Right forelimb (tissue), 1 donor: ENCODE measurements at regions not wholly inside any gene's neighbourhood (a gene's known extent, or its start where the extent isn't known, plus 50 kb on each side); places are given as distances from the start of the nearest gene placed in this dataset.

Source experiments
- DNase-seq: peaks from one replicate; pipeline ENCODE4 v3.0.0-alpha.2; 2018

DNA sequence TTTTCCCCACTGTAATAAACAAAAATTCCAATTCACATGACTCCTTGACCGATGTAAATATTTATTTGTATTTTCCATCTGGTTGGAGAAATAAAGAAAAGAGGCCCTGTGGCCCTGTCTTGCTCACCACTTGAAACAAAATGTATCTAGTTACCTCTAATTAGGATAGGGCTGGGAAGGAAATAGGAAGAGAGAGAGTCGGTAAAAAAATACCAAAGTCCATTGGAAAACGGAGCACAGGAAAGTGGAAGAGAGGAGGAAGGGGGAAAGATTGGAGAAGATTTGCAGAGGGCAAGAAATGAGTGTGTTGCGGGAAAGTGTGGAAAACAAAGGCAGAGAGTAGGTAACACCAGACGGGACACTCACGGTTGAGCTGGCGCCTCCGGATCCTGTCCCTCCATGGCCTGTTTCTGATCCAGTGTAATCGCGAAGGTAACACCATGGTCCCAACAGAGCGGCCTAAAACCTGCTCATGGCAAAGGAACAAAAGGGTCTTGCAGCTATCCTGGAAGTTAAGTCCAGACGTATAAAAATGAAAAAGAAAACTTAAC lies 105.8 kb upstream of the RIPOR2 start:
- DNase-seq, result no peak

- DNase-seq, result no peak
Measured at GRCh38 chr6:25042036-25042521, 106.3 kb upstream of the RIPOR2 start.

DNA sequence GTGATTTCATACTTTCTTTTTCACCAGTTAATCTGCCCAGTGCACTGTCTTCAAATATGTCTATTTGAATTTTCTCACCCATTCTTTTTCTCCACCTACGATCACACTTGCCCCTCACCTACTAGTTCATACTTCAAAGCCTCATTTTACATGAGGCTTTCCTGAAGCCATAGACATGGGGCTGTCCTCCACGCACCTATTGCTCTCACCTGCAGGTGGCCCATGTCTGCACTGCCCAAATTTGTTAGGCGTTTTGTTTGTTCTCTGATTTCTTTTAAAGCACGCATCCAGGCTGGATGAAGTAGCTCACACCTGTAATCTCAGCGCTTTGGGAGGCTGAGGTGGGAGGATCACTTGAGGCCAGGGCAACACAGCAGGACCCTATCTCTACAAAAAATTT lies 106.8 kb upstream of the RIPOR2 start:
- DNase-seq, result no peak

DNA sequence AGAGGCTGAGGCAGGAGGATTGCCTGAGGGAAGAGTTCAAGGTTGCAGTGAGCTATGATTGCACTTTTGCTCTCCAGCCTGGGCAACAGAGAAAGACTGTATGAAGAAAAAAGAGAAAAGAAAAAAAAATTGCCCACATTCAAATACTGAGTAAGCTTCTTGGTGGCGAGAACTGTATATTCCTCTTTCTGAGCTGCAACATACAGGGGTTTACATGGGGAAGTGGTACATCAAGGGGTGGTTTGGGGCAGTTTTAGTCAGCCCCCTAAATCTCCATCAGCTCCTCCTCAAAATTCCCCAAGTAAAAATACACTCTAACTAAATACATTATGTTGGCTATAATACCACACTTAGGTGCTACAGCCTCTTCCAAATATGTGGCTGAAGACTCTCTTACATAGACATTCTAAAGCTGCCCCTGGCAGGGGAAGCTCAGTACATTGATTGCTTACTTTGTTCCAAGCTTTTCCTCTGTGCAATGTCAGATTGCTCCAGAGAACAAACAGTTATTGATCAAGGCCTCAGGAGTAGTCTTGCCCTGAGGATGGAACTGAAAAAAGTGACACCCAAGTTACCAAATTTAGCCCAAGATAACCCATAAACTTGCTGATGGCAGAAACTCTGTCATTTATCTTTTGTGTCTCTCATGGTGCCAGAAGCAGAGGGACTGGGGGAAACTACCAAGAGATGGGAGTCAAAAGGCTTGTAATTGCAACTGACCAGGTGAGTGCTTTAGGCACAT lies 107.4 kb upstream of the RIPOR2 start:
- DNase-seq, result no peak

DNA sequence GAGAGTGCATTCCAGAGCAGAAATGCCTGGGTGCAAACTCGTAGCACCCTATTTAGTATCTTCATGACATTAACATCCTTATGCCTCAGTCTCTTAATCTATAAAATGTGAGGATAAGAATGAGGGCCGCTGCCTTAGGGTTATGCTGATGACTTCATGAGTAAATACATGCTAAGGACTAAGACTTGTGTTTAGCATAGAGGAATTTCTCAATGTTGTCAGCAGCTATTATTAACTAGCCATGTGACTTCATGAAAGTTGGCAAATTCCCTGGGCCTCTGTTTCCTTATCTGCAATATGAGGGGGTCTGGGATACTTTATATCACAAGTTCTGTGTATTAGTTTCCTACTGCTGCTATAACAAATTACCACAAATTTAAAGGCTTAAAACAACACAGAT lies 108.1 kb upstream of the RIPOR2 start:
- DNase-seq, result no peak

DNA sequence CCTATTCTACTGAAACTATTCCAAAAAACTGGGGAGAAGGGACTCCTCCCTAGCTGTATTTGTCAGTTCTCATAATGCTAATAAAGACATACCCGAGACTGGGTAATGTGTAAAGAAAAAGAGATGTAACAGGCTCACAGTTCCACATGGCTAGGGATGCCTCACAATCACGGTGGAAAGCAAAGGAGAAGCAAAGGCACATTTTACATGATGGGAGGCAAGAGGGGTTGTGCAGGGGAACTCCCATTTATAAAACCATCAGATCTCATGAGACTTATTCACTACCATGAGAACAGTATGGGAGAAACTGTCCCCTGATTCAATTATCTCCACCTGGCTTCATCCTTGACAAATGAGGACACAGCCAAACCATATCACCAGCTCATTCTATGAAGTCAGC lies 111.2 kb upstream of the RIPOR2 start:
- no peak for DNase-seq

DNA sequence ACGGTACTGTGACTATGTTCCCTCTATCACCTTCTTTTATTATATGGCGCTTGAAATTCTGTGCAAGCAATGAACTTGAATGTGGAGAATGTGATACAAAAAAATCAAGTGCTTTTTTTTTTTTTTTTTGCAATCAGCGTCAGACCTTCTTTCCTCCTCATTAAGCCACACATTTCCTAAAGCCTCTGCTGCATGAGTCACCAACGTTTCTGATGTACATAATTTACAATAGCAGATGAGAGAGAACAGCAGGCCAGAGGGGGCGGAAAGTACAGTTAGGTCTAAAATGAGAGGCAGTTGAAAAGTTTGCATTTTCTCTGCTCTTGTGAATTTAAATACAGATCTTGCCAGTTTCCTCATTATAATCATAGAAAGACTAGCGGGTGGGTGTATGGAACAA lies 114.6 kb upstream of the RIPOR2 start:
- no peak for DNase-seq

- no peak for DNase-seq
Measured at GRCh38 chr6:25051083-25051482, 115.3 kb upstream of the RIPOR2 start.

GRCh38 chr6:25052181-25052580 lies 116.4 kb upstream of the RIPOR2 start:
- DNase-seq, result no peak

- no peak for DNase-seq
Measured at GRCh38 chr6:25053875-25054371, 118.2 kb upstream of the RIPOR2 start.

- no peak for DNase-seq
Measured at GRCh38 chr6:25054469-25054868, 118.7 kb upstream of the RIPOR2 start.

- no peak for DNase-seq
Measured at GRCh38 chr6:25056130-25056529, 120.4 kb upstream of the RIPOR2 start.

DNA sequence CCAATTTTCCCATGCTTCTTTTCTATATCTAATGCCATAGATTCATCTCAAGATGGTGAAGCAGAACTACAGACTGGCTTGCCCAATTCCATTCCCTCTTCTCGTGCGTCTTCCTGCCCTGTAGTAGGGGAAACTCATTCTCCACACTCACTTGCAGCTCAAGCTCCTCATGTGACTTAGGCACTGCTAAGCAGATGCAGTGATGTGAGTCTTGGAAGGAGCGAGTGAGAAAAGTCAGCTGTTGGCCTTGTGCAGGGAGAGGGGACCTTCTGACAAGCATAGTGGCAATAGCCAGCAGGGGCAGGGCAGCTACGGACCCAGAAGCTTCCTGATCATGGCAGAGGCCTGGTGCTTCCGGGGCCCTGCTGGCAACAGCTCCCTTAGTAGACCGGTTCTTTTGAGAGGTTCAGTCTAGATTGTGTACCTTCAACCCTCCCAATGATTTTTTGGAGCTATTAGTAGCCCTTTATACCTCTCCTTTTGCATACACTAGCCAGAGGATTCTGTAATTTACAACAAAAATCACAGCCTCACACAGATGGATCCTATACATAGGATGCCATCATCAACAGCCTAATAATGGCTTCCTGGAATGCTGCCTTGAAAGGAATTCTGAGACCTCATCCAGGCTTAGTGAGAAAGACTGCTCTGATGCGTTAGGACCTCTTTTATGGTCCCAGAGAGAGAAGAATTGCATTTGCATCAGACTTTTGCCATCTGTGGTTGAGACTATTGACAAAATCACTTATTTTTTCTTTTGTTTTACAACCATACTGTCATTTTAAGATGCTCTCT lies 121.5 kb upstream of the RIPOR2 start:
- no peak for DNase-seq

GRCh38 chr6:25058441-25058840 lies 122.7 kb upstream of the RIPOR2 start:
- DNase-seq, result no peak

GRCh38 chr6:25058941-25059340 lies 123.2 kb upstream of the RIPOR2 start:
- no peak for DNase-seq

GRCh38 chr6:25060522-25060921 lies 124.8 kb upstream of the RIPOR2 start:
- no peak for DNase-seq

DNA sequence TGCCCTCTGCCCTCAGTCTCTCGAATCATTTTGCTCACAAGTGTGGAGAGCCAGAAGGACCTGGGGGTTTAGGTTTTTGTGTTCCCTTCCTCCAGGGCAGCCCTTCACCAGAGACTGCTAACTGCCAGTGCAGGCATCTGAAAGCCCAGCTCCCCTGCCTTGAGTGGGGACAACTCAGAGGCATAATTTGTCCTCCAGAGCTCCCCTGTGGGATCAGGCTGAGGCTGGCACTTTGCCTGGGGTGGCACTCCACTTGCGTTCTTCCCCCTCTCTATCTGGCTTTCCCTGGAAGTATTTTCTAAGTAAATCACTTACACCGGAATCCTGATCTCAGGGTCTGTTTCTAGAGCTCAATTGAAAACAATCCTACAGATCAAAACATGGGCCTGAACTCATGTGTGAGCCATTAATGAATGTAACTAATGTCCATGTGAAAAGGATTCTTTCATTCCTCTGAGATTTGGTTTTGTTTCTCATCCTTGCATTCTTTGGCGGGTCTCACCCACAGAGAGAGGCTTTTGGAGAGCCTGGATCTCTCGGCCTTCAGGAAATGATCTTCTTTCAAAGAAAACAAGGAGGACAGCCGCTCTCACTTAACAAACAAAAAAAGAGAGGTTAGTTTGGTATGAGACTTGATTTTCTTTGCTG lies 125.7 kb upstream of the RIPOR2 start:
- DNase-seq, result no peak

GRCh38 chr6:25062070-25062811 lies 126.5 kb upstream of the RIPOR2 start:
- no peak for DNase-seq

GRCh38 chr6:25064006-25064405 lies 128.2 kb upstream of the RIPOR2 start:
- no peak for DNase-seq

GRCh38 chr6:25065666-25066065 lies 129.9 kb upstream of the RIPOR2 start:
- no peak for DNase-seq

DNA sequence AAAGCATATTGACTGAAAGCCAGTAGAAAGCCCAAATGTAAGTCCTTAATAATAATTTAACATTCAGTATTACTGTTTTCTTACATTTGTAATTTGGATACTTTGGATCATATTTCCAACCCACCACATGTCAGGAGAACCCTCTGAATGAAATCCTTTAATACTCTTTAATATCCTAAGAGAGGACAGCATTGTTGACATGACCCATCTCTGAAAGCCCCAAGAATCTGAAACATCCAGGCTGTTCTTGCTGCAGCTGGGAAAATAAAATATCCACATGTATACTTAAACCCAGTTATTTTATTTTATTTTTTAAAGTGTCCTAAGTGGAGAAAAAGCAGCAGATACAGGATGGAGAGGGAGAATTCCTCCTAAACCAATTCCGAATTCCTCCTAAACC lies 130.8 kb upstream of the RIPOR2 start:
- DNase-seq, result no peak

DNA sequence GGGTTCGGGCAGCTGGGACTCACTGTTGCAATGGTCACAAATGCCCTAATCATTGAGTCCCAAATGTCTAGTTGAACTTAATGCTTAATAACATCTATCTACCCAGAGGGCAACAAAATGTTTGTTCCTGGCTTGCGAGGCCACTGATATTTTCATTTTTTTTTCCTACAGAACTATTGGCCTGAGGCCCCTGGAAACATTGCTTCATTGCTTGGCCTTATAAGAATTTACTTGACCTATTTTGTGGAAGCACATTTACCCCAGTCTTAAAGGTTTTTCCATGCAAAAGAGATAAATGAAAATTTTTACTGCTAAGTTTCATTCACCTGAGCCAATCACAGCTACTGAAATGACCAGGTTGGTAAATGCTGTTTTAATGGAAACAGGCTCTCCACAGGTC lies 133.1 kb upstream of the RIPOR2 start:
- DNase-seq, result no peak
